Left ventricle myocardium superior (tissue), 1 donor: ENCODE measurements at regions not wholly inside any gene's neighbourhood (a gene's known extent, or its start where the extent isn't known, plus 50 kb on each side); places are given as distances from the start of the nearest gene placed in this dataset.
"Not testable (repeated sequence)": the region's sequence is repeated elsewhere in the genome, so short reads cannot be mapped to it uniquely, and the experiment has no call there.

Experiments used
- ATAC-seq: fragments of 200-7000 bp; cut with Tn5 transposase; one replicate; pipeline ENCODE4 v1.9.1; 2020; ENCODE audit warnings: mild to moderate bottlenecking, moderate library complexity
- DNase-seq: peaks from one replicate; pipeline ENCODE4 v3.0.0-alpha.2; 2020
- intact Hi-C: fragments of 100-400 bp; cut with micrococcal nuclease; formaldehyde crosslinking; loops from one replicate; pipeline ENCODE4 v1.11.0; 2022
- donor health status: DM: no; HTN: yes; CAD: no; lungs with severe emphysema.

GRCh38 chr9:42409581-42409980, 226.1 kb downstream of the SPATA31A6 start:
- ATAC-seq, intact Hi-C loops, DNase-seq: not testable (repeated sequence)

GRCh38 chr9:42412354-42412753, 228.9 kb downstream of the SPATA31A6 start:
- DNase-seq, intact Hi-C loops, ATAC-seq: not testable (repeated sequence)

GRCh38 chr9:42414865-42415264, 231.4 kb downstream of the SPATA31A6 start:
- ATAC-seq, intact Hi-C loops, DNase-seq: not testable (repeated sequence)

- ATAC-seq, DNase-seq, intact Hi-C loops: not testable (repeated sequence)
Observed at GRCh38 chr9:42419652-42420051, 236.2 kb downstream of the SPATA31A6 start.

- intact Hi-C loops, DNase-seq, ATAC-seq: not testable (repeated sequence)
Observed at GRCh38 chr9:42420324-42420723, 236.9 kb downstream of the SPATA31A6 start.

GRCh38 chr9:42421630-42422029, 238.2 kb downstream of the SPATA31A6 start:
- intact Hi-C loops, DNase-seq, ATAC-seq: not testable (repeated sequence)

- DNase-seq, intact Hi-C loops, ATAC-seq: not testable (repeated sequence)
Observed at GRCh38 chr9:42430674-42431615, 247.5 kb downstream of the SPATA31A6 start.

- DNase-seq, intact Hi-C loops, ATAC-seq: not testable (repeated sequence)
Observed at GRCh38 chr9:42431616-42432010, 248.2 kb downstream of the SPATA31A6 start.

GRCh38 chr9:42434844-42435714, 251.6 kb downstream of the SPATA31A6 start:
- intact Hi-C loops = not testable (repeated sequence)

GRCh38 chr9:42435715-42436342, 252.4 kb downstream of the SPATA31A6 start:
- ATAC-seq, DNase-seq, intact Hi-C loops: not testable (repeated sequence)

More at GRCh38 chr9:42434844-42435714, 251.6 kb downstream of the SPATA31A6 start:
- not testable (repeated sequence) for DNase-seq, ATAC-seq

- ATAC-seq, intact Hi-C loops, DNase-seq: not testable (repeated sequence)
Observed at GRCh38 chr9:42437057-42437759, 253.7 kb downstream of the SPATA31A6 start.

- intact Hi-C loops, ATAC-seq, DNase-seq: not testable (repeated sequence)
Observed at GRCh38 chr9:42442680-42443079, 259.2 kb downstream of the SPATA31A6 start.

GRCh38 chr9:42443414-42443813, 260.0 kb downstream of the SPATA31A6 start:
- ATAC-seq, intact Hi-C loops, DNase-seq: not testable (repeated sequence)

- ATAC-seq = not testable (repeated sequence)
Observed at GRCh38 chr9:42461436-42461835, 278.0 kb downstream of the SPATA31A6 start.

GRCh38 chr9:42461863-42462262, 278.4 kb downstream of the SPATA31A6 start:
- intact Hi-C loops, ATAC-seq, DNase-seq: not testable (repeated sequence)

More at GRCh38 chr9:42461436-42461835, 278.0 kb downstream of the SPATA31A6 start:
- DNase-seq, intact Hi-C loops: not testable (repeated sequence)

GRCh38 chr9:42463981-42464380, 280.5 kb downstream of the SPATA31A6 start:
- ATAC-seq, DNase-seq, intact Hi-C loops: not testable (repeated sequence)

GRCh38 chr9:42470577-42470976, 287.1 kb downstream of the SPATA31A6 start:
- ATAC-seq, DNase-seq, intact Hi-C loops: not testable (repeated sequence)

- DNase-seq, intact Hi-C loops, ATAC-seq: not testable (repeated sequence)
Observed at GRCh38 chr9:42490989-42491388, 307.5 kb downstream of the SPATA31A6 start.
